ENCODE measurements at regions not wholly inside any gene's neighbourhood (a gene's known extent, or its start where the extent isn't known, plus 50 kb on each side); places are given as distances from the start of the nearest gene placed in this dataset.

- no peak for TF ChIP-seq SRF (IDR thresholded peaks at IDR 0.05; ENCODE audit: low read depth in 2 of 2, low read length in 2 of 2)
- no peak for TF ChIP-seq REST (IDR thresholded peaks at IDR 0.05; ENCODE audit: low read depth, low read length)
- TF ChIP-seq POLR2A (IDR thresholded peaks at IDR 0.05; ENCODE audit: low read depth, low read length), result no peak
- no peak for TF ChIP-seq SIN3A (IDR thresholded peaks at IDR 0.05; ENCODE audit: low read depth, low read length)
- TF ChIP-seq MXI1 (IDR thresholded peaks at IDR 0.05; ENCODE audit: low read depth, low read length), result no peak
- TF ChIP-seq CTCF (IDR thresholded peaks at IDR 0.05 in 2 of 3, conservative IDR thresholded peaks at IDR 0.05 in 1 of 3; ENCODE audit: control insufficient read depth in 2 of 3, extremely low read depth in 1 of 3, insufficient read depth in 1 of 3, low read depth in 3 of 3, low read length in 3 of 3), result no peak
- no peak for TF ChIP-seq POLR2AphosphoS5 (IDR thresholded peaks at IDR 0.05; ENCODE audit: low read length)
- TF ChIP-seq TARDBP (IDR thresholded peaks at IDR 0.05; ENCODE audit: borderline replicate concordance), result no peak
- TF ChIP-seq CHD4 (IDR thresholded peaks at IDR 0.05), result no peak
- TF ChIP-seq MYC (IDR thresholded peaks at IDR 0.05; ENCODE audit: insufficient read depth, insufficient read length, insufficient replicate concordance, low read length, severe bottlenecking), result no peak
- TF ChIP-seq SREBF2 (IDR thresholded peaks at IDR 0.05; ENCODE audit: low read length), result no peak
- TF ChIP-seq ELK1 (IDR thresholded peaks at IDR 0.05; ENCODE audit: low read depth, low read length), result no peak
- TF ChIP-seq RAD21 (IDR thresholded peaks at IDR 0.05; ENCODE audit: insufficient read depth, low read depth, low read length), result no peak
- TF ChIP-seq RFX5 (IDR thresholded peaks at IDR 0.05; ENCODE audit: low read depth, low read length), result no peak
Measured at GRCh38 chr10:42887734-42888503, 105.3 kb downstream of the BMS1 start.

Data from GM12878 (cell line).